ENCODE measurements at regions not wholly inside any gene's neighbourhood (a gene's known extent, or its start where the extent isn't known, plus 50 kb on each side); places are given as distances from the start of the nearest gene placed in this dataset.

- Histone ChIP-seq H3K4me3 (replicated peaks in 1 of 2; ENCODE audit: low read depth in 1 of 2, low read length in 2 of 2) (no peak overlapping the region), H3K4me2 (ENCODE audit: low read length) (no peak overlapping the region), H2AFZ (ENCODE audit: low read depth, low read length, poor library complexity, severe bottlenecking) (no peak overlapping the region), H3K9me3 (ENCODE audit: control insufficient read depth in 1 of 2, insufficient read depth in 1 of 2, low read depth in 1 of 2, low read length in 2 of 2) (no peaks in the 10 kb centered on the region), H3K27ac (ENCODE audit: low read depth, low read length) (no peak overlapping the region), H3K36me3 (ENCODE audit: control insufficient read depth in 1 of 2, insufficient read depth in 2 of 2, low read length in 2 of 2) (no peaks in the 10 kb centered on the region), H3K9me2 (ENCODE audit: insufficient read depth) (peaks cover 3% of the 10 kb centered on the region; the same call in 1 of the 2 replicates), H4K20me1 (ENCODE audit: insufficient read depth) (no peaks in the 10 kb centered on the region), H3K27me3 (ENCODE audit: insufficient read depth, low read length) (no peaks in the 10 kb centered on the region), H3K4me1 (ENCODE audit: control insufficient read depth in 1 of 2, insufficient read depth in 2 of 2, low read length in 2 of 2) (no peaks in the 10 kb centered on the region), H3K9ac (ENCODE audit: low read length) (no peak overlapping the region), H3K79me2 (ENCODE audit: insufficient read depth, low read length) (no peaks in the 10 kb centered on the region)
- ChIA-PET CTCF (no interaction called here), RAD21 (ENCODE audit: low non-redundant PET in 1 of 2, low total read pairs in 2 of 2, uncharacterized antibody in 2 of 2, unreplicated experiment in 2 of 2) (no interaction called here), POLR2A (no interaction called here)
- intact Hi-C loops (cut with micrococcal nuclease): no loop called here
- no TSS peak for BruUV-seq (replicated peaks)
- no peak for DNase-seq (ENCODE audit: low read depth, low spot score)
- TF ChIP-seq EGR1 (IDR thresholded peaks at IDR 0.05; ENCODE audit: low read depth): no peak
- TF ChIP-seq CEBPB (IDR thresholded peaks at IDR 0.05; ENCODE audit: low read depth): no peak
- TF ChIP-seq TCF7L2 (IDR thresholded peaks at IDR 0.05; ENCODE audit: borderline replicate concordance, extremely low read depth, insufficient read depth, insufficient read length): no peak
- no peak for TF ChIP-seq ATF3 (IDR thresholded peaks at IDR 0.05)
- no peak for TF ChIP-seq REST (IDR thresholded peaks at IDR 0.05; ENCODE audit: low read depth)
- no peak for TF ChIP-seq FOSL1 (IDR thresholded peaks at IDR 0.05; ENCODE audit: low read depth)
- no peak for TF ChIP-seq RAD21 (IDR thresholded peaks at IDR 0.05; ENCODE audit: low read depth)
- TF ChIP-seq ELF1 (IDR thresholded peaks at IDR 0.05; ENCODE audit: borderline replicate concordance, low read depth): no peak
- TF ChIP-seq SRF (IDR thresholded peaks at IDR 0.05; ENCODE audit: low read depth): no peak
- TF ChIP-seq SP1 (IDR thresholded peaks at IDR 0.05; ENCODE audit: low read depth): no peak
- no peak for TF ChIP-seq ZNF274 (IDR thresholded peaks at IDR 0.05; ENCODE audit: low read depth, low read length)
- TF ChIP-seq, protein P1, sequence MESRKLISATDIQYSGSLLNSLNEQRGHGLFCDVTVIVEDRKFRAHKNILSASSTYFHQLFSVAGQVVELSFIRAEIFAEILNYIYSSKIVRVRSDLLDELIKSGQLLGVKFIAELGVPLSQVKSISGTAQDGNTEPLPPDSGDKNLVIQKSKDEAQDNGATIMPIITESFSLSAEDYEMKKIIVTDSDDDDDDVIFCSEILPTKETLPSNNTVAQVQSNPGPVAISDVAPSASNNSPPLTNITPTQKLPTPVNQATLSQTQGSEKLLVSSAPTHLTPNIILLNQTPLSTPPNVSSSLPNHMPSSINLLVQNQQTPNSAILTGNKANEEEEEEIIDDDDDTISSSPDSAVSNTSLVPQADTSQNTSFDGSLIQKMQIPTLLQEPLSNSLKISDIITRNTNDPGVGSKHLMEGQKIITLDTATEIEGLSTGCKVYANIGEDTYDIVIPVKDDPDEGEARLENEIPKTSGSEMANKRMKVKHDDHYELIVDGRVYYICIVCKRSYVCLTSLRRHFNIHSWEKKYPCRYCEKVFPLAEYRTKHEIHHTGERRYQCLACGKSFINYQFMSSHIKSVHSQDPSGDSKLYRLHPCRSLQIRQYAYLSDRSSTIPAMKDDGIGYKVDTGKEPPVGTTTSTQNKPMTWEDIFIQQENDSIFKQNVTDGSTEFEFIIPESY (IDR thresholded peaks at IDR 0.05; ENCODE audit: extremely low read depth, insufficient replicate concordance, low read length): no peak
- TF ChIP-seq, protein P2, sequence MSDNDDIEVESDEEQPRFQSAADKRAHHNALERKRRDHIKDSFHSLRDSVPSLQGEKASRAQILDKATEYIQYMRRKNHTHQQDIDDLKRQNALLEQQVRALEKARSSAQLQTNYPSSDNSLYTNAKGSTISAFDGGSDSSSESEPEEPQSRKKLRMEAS (IDR thresholded peaks at IDR 0.05): no peak
- no peak for TF ChIP-seq ZFX (IDR thresholded peaks at IDR 0.05)
- TF ChIP-seq EZH2phosphoT487 (IDR thresholded peaks at IDR 0.05; ENCODE audit: borderline replicate concordance): no peak
- TF ChIP-seq JUND (IDR thresholded peaks at IDR 0.05): no peak
- TF ChIP-seq EZH2 (IDR thresholded peaks at IDR 0.05): no peak
- no peak for TF ChIP-seq SIN3A (IDR thresholded peaks at IDR 0.05; ENCODE audit: low read depth)
- no peak for ATAC-seq
These were observed 87.4 kb upstream of the CACNA2D3 start for GRCh38 chr3:54034971-54035370.
